Astrocyte of the cerebellum (primary cell): ENCODE measurements at regions not wholly inside any gene's neighbourhood (a gene's known extent, or its start where the extent isn't known, plus 50 kb on each side); places are given as distances from the start of the nearest gene placed in this dataset.

Experiments used
- DNase-seq: peaks from one replicate; pipeline ENCODE4 v3.0.0-alpha.2; 2011; ENCODE audit warnings: low read depth
- H3K4me3 ChIP-seq: 2 replicates; pipeline ENCODE4 v1.5.1; 2011; ENCODE audit warnings: mild to moderate bottlenecking, low read depth, low read length, moderate library complexity
- in situ Hi-C: cut with HindIII; loops from 2 replicates; pipeline ENCODE4 v1.10.0; 2017; ENCODE audit warnings: low sequenced_read_pairs
- TF ChIP-seq, protein P1 (sequence below): IDR thresholded peaks from 2 replicates; pipeline ENCODE4 v1.5.1; 2012; ENCODE audit warnings: low read length, low read depth, moderate library complexity, mild to moderate bottlenecking; ENCODE audit errors: missing control alignments

DNA sequence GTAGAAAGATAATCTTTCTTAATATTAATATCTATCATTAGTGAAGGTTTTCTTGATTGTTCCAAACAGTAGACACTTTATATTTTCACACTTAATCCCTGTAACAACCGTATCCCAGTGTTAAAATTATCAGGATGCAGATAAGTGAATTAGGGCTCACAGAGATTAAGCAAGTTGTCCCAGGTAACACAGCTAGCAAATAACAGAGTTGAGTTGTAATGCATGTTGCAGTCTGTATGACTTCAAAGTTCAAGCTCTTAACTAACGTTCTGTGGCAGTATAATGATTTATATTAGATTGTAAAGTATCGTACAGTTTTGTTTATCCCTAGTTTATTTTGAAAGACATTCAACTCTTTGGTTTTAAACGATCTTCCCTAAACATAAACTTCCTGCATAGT lies 517.5 kb downstream of the TFAP2B start:
- DNase-seq, result no peak
- in situ Hi-C loops, result no loop called here
- TF ChIP-seq, protein P1, sequence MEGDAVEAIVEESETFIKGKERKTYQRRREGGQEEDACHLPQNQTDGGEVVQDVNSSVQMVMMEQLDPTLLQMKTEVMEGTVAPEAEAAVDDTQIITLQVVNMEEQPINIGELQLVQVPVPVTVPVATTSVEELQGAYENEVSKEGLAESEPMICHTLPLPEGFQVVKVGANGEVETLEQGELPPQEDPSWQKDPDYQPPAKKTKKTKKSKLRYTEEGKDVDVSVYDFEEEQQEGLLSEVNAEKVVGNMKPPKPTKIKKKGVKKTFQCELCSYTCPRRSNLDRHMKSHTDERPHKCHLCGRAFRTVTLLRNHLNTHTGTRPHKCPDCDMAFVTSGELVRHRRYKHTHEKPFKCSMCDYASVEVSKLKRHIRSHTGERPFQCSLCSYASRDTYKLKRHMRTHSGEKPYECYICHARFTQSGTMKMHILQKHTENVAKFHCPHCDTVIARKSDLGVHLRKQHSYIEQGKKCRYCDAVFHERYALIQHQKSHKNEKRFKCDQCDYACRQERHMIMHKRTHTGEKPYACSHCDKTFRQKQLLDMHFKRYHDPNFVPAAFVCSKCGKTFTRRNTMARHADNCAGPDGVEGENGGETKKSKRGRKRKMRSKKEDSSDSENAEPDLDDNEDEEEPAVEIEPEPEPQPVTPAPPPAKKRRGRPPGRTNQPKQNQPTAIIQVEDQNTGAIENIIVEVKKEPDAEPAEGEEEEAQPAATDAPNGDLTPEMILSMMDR, result no peak
- no peak overlapping the region for H3K4me3 ChIP-seq

DNA sequence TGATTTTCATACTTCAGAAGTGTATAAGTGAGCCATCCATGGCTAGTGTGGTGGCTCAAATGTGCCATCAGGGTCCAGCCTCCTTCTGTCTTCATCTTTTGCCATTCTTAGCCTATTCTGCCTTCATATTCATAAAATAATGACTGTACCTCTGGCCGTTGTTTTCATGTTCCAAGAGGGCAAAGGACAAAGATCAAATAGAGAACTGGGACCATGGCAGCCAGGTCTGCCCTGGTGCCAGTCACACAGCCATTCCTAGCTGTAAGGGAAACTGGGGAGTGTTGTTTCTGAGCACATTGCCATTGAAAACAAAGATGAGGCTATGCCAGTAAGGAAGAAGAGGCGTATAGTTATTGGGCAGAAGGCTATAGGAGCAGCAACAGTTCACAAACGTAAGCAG lies 518.6 kb downstream of the TFAP2B start:
- no peak for DNase-seq
- TF ChIP-seq, protein P1, result no peak
- no peak overlapping the region for H3K4me3 ChIP-seq
- in situ Hi-C loops, result no loop called here

DNA sequence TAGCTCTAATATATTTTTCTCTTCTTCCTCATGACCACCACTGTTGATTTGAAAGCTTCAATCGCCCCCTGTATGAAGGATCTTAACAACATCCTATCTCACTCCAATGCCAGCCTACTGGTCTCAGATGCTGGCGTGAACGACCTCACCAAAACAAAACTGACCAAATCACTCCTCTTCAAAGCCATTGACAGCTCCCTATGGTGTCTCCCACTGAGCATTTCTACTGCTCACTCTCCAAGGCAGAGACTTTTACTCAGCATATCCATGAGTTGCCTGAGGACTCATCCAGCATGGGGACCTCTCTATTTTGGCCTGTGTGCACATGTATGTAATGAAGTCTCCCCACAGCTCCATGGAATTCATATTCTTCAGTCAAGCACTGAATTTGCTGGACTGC lies 520.4 kb downstream of the TFAP2B start:
- TF ChIP-seq, protein P1, result no peak
- in situ Hi-C loops, result no loop called here
- H3K4me3 ChIP-seq, result no peak overlapping the region
- DNase-seq, result no peak

DNA sequence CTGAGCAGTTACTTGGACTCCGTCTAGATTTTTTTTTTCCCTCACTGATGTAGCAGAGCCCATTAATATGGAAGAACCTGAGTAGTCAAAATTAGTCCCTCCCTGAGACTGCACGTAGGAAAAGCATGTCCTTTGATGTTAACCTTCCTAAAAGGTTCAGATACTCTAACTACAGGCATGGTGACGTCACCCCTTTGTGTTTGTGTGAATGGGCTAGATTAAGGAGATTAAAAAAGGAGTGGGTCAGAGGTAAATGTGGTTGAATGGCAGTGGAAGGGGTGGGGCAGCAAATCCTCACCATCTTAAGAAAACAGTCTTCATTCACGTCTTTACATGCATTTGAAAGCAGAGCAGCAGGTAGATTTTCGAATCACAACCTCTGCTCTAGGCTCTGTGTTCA lies 521.1 kb downstream of the TFAP2B start:
- in situ Hi-C loops, result no loop called here
- no peak for DNase-seq
- no peak overlapping the region for H3K4me3 ChIP-seq
- TF ChIP-seq, protein P1, result no peak

DNA sequence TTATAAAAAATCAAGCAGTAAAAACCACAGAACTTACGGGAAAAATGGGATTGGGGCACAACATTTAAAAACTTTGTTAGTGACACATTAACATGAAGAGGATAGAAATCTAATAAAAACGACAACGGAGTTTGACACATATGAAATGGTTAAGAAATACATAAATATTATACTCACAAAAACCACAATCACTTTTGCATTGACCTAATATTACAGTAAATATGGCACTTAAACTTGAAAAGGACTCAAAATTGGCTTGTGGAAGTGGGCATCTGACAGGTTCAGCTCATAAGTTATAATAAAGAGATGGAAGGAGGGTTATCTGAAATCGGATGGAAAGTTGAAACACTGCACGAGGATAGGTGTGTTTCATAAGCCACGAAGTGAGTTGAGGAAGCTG lies 523.7 kb downstream of the TFAP2B start:
- DNase-seq, result no peak
- TF ChIP-seq, protein P1, result no peak
- H3K4me3 ChIP-seq, result no peak overlapping the region
- in situ Hi-C loops, result no loop called here

DNA sequence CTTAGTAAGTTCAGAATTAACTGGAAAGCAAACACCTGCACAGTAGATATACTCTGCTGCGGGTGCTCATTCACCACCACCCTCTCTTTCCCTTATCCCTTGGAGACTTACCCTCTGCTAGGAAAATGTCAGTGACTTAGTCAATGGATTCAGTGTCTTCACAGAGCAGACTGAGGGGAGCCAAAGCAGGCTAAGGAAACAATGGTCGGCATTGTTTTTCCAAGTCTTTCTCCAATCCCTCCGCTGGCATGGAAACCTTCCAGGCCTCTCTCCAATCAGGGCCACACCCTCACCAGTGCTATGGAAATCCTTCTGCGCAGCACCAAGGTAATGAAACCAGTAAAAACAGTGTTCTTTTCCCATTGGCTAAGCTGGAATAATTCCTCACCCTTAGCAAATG lies 531.2 kb downstream of the TFAP2B start:
- no peak overlapping the region for H3K4me3 ChIP-seq
- TF ChIP-seq, protein P1, result no peak
- in situ Hi-C loops, result no loop called here
- DNase-seq, result no peak
